ENCODE measurements at regions not wholly inside any gene's neighbourhood (a gene's known extent, or its start where the extent isn't known, plus 50 kb on each side); places are given as distances from the start of the nearest gene placed in this dataset.

DNA sequence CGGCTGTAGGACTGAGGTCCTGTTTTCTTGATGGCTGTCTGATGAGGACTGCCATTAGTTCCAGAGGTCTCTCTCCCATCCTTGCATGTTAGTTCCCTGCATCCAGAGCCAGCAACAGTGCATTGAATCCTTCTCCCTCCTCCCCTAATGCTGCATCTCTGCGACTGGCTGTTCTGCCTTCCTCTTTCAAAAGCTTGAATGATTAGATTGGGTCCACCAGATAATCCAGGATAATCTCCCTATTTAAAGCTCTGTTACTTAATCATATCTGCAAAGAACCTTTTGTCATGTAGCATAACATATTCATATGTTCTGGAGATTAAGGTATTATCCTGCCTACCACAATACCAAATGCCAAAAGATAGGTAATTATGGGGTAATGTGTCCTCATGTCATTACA lies 377.5 kb downstream of the GPATCH2 start:
- Mint-ChIP-seq H3K27me3 (ENCODE audit: unreplicated experiment) (no peaks in the 10 kb centered on the region), H3K4me1 (ENCODE audit: unreplicated experiment) (no peaks in the 10 kb centered on the region)

GRCh38 chr1:217251121-217251520 lies 379.8 kb downstream of the GPATCH2 start:
- Mint-ChIP-seq H3K4me3 (ENCODE audit: unreplicated experiment) (no peak overlapping the region), H3K27ac (ENCODE audit: unreplicated experiment) (no peak overlapping the region), H3K4me1 (ENCODE audit: unreplicated experiment) (no peaks in the 10 kb centered on the region), H3K27me3 (ENCODE audit: unreplicated experiment) (no peaks in the 10 kb centered on the region), H3K36me3 (ENCODE audit: low read depth, unreplicated experiment) (no peaks in the 10 kb centered on the region), H3K9me3 (ENCODE audit: unreplicated experiment) (no peaks in the 10 kb centered on the region)
- no peak for TF ChIP-seq CTCF (IDR thresholded peaks at IDR 0.05; ENCODE audit: unreplicated experiment)
- no peak for DNase-seq (ENCODE audit: low spot score)

More for the DNA sequence above, 377.5 kb downstream of the GPATCH2 start:
- Mint-ChIP-seq H3K27ac (ENCODE audit: unreplicated experiment) (no peak overlapping the region), H3K4me3 (ENCODE audit: unreplicated experiment) (no peak overlapping the region), H3K9me3 (ENCODE audit: unreplicated experiment) (no peaks in the 10 kb centered on the region), H3K36me3 (ENCODE audit: low read depth, unreplicated experiment) (no peaks in the 10 kb centered on the region)
- TF ChIP-seq CTCF (IDR thresholded peaks at IDR 0.05; ENCODE audit: unreplicated experiment): no peak
- no peak for DNase-seq (ENCODE audit: low spot score)

DNA sequence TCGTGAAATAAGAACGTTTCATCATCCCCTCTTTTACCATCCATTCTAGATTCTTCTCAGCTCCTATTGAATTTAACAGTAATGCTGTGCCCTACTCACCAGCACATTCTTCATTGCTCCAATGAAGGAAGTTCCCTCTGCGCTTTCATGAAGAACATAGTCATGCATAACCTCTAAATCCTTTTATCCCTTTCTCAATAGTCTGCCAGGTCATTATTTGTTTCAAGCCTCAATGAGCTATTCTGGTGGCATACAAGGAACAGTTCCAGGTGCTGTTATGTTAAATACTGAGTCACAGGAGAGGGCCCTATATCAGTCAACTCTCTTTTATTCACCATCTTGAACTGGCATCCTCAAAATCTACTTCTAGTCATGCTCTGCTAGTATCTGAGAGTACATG lies 381.0 kb downstream of the GPATCH2 start:
- H3K9me3 Mint-ChIP-seq (ENCODE audit: unreplicated experiment): no peaks in the 10 kb centered on the region
- no peak overlapping the region for H3K27ac Mint-ChIP-seq (ENCODE audit: unreplicated experiment)
- H3K27me3 Mint-ChIP-seq (ENCODE audit: unreplicated experiment): no peaks in the 10 kb centered on the region
- no peak for TF ChIP-seq CTCF (IDR thresholded peaks at IDR 0.05; ENCODE audit: unreplicated experiment)
- no peaks in the 10 kb centered on the region for H3K4me1 Mint-ChIP-seq (ENCODE audit: unreplicated experiment)
- no peak for DNase-seq (ENCODE audit: low spot score)
- H3K36me3 Mint-ChIP-seq (ENCODE audit: low read depth, unreplicated experiment): no peaks in the 10 kb centered on the region
- H3K4me3 Mint-ChIP-seq (ENCODE audit: unreplicated experiment): no peak overlapping the region

GRCh38 chr1:217244971-217245370 lies 385.9 kb downstream of the GPATCH2 start:
- H3K36me3 Mint-ChIP-seq (ENCODE audit: low read depth, unreplicated experiment): no peaks in the 10 kb centered on the region
- TF ChIP-seq CTCF (IDR thresholded peaks at IDR 0.05; ENCODE audit: unreplicated experiment): no peak
- no peak for DNase-seq (ENCODE audit: low spot score)
- H3K9me3 Mint-ChIP-seq (ENCODE audit: unreplicated experiment): no peaks in the 10 kb centered on the region
- no peak overlapping the region for H3K4me3 Mint-ChIP-seq (ENCODE audit: unreplicated experiment)
- H3K4me1 Mint-ChIP-seq (ENCODE audit: unreplicated experiment): no peaks in the 10 kb centered on the region
- no peak overlapping the region for H3K27ac Mint-ChIP-seq (ENCODE audit: unreplicated experiment)
- no peaks in the 10 kb centered on the region for H3K27me3 Mint-ChIP-seq (ENCODE audit: unreplicated experiment)

DNA sequence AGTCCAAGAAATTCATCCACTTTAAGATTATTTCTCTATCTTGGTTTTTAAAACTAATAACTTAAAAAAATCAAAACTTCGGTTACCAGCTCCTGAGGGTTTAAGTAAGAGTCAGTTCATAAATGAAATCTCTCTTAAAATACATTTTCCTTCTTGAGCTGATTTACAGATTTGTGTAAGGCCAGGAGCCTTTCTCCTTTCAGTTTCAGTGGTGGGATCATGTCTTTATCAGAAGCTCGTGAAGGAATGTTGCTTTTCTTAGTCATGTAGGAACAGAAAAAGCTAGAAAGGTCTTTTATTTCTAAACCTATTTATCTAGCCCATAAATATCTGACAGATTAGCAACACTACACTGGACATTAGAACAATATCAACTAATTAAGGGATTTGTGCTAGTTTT lies 390.2 kb downstream of the GPATCH2 start:
- Mint-ChIP-seq H3K9me3 (ENCODE audit: unreplicated experiment) (no peaks in the 10 kb centered on the region), H3K27me3 (ENCODE audit: unreplicated experiment) (no peaks in the 10 kb centered on the region), H3K36me3 (ENCODE audit: low read depth, unreplicated experiment) (no peaks in the 10 kb centered on the region), H3K27ac (ENCODE audit: unreplicated experiment) (no peak overlapping the region), H3K4me3 (ENCODE audit: unreplicated experiment) (no peak overlapping the region), H3K4me1 (ENCODE audit: unreplicated experiment) (no peaks in the 10 kb centered on the region)
- no peak for DNase-seq (ENCODE audit: low spot score)
- TF ChIP-seq CTCF (IDR thresholded peaks at IDR 0.05; ENCODE audit: unreplicated experiment): no peak
